ENCODE measurements at regions not wholly inside any gene's neighbourhood (a gene's known extent, or its start where the extent isn't known, plus 50 kb on each side); places are given as distances from the start of the nearest gene placed in this dataset.
A peak's percentile ranks its signal among the peaks of the same experiment; 100 is the strongest.

GRCh38 chr1:244301595-244302130 is 150.0 kb downstream of the ADSS2 start:
- no peaks in the 10 kb centered on the region for H3K36me3 ChIP-seq (ENCODE audit: control insufficient read depth in 2 of 3, insufficient read depth in 3 of 3, low read length in 3 of 3)
- FAIRE-seq = no peak
- no peaks in the 10 kb centered on the region for H3K9me3 ChIP-seq (ENCODE audit: control insufficient read depth in 2 of 3, insufficient read depth in 1 of 3, low read length in 3 of 3)
- H3K4me3 ChIP-seq (ENCODE audit: low read length in 3 of 3) = no peak overlapping the region
- intact Hi-C loops (cut with DNase I) = no loop called here
- peak overlapping the region; percentile 62 to 64 for H3K27ac ChIP-seq (ENCODE audit: low read depth in 2 of 2, low read length in 2 of 2)
- H3K9ac ChIP-seq (ENCODE audit: low read length in 3 of 3) = no peak overlapping the region
- H3K4me1 ChIP-seq (ENCODE audit: control insufficient read depth in 2 of 3, insufficient read depth in 2 of 3, low read depth in 1 of 3, low read length in 3 of 3) = peaks cover 0 to 18% (median 7%) of the 10 kb centered on the region in 3 donors
- H3K27me3 ChIP-seq (ENCODE audit: control insufficient read depth, insufficient read depth, low read length) = no peaks in the 10 kb centered on the region
- DNase-seq = peak in 1 of 5 donors; percentile 44
- TF ChIP-seq, protein P1, sequence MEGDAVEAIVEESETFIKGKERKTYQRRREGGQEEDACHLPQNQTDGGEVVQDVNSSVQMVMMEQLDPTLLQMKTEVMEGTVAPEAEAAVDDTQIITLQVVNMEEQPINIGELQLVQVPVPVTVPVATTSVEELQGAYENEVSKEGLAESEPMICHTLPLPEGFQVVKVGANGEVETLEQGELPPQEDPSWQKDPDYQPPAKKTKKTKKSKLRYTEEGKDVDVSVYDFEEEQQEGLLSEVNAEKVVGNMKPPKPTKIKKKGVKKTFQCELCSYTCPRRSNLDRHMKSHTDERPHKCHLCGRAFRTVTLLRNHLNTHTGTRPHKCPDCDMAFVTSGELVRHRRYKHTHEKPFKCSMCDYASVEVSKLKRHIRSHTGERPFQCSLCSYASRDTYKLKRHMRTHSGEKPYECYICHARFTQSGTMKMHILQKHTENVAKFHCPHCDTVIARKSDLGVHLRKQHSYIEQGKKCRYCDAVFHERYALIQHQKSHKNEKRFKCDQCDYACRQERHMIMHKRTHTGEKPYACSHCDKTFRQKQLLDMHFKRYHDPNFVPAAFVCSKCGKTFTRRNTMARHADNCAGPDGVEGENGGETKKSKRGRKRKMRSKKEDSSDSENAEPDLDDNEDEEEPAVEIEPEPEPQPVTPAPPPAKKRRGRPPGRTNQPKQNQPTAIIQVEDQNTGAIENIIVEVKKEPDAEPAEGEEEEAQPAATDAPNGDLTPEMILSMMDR (IDR thresholded peaks at IDR 0.05; ENCODE audit: borderline replicate concordance, extremely low read depth, insufficient read depth) = no peak

DNA sequence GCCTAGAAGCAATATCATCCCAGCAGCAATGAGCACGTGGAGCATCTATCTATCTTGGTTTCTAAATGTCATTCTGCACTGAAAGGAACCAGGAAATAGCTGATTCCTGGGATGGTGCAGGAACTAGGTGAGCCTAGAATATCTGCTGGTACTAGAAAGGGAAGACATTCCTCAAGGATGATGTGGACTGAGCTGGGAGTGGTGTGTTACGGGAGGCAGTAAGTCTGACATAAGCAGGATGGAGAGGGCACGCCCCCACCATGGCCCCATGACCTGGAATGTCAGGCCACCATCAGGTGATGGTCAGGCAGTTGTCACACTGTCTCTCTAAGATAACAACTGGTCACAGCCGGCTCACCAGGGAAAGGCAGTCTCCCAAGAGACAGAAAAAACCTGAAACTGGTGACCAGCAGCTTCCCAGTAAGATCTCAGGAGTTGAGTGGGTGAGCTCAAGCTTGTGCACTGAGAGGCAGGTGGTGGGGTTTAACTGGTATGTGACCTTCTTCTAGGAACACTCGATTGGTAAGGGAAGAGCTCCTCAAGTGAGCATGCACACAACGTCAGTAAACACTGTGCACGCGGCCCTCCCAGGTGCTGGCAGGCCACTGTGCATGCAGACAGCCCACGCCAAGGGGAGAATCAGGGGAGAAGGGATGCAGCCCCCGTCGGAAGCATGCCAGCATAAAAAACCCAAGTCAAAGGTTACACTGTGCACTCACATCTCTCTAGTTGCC is 148.7 kb downstream of the ADSS2 start:
- H3K4me3 ChIP-seq (ENCODE audit: low read length in 3 of 3) = no peak overlapping the region
- TF ChIP-seq, protein P1 (IDR thresholded peaks at IDR 0.05; ENCODE audit: borderline replicate concordance, extremely low read depth, insufficient read depth) = no peak
- intact Hi-C loops (cut with DNase I) = no loop called here
- H3K27me3 ChIP-seq (ENCODE audit: control insufficient read depth, insufficient read depth, low read length) = no peaks in the 10 kb centered on the region
- H3K27ac ChIP-seq (ENCODE audit: low read depth in 2 of 2, low read length in 2 of 2) = peak overlapping the region; percentile 1 to 79
- FAIRE-seq (no peak), DNase-seq (peak in 2 of 5 donors; percentile 30 to 87)
- H3K9ac ChIP-seq (ENCODE audit: low read length in 3 of 3) = no peak overlapping the region
- H3K4me1 ChIP-seq (ENCODE audit: control insufficient read depth in 2 of 3, insufficient read depth in 2 of 3, low read depth in 1 of 3, low read length in 3 of 3) = peaks cover 0 to 18% (median 7%) of the 10 kb centered on the region in 3 donors
- no peaks in the 10 kb centered on the region for H3K9me3 ChIP-seq (ENCODE audit: control insufficient read depth in 2 of 3, insufficient read depth in 1 of 3, low read length in 3 of 3)
- H3K36me3 ChIP-seq (ENCODE audit: control insufficient read depth in 2 of 3, insufficient read depth in 3 of 3, low read length in 3 of 3) = no peaks in the 10 kb centered on the region

DNA sequence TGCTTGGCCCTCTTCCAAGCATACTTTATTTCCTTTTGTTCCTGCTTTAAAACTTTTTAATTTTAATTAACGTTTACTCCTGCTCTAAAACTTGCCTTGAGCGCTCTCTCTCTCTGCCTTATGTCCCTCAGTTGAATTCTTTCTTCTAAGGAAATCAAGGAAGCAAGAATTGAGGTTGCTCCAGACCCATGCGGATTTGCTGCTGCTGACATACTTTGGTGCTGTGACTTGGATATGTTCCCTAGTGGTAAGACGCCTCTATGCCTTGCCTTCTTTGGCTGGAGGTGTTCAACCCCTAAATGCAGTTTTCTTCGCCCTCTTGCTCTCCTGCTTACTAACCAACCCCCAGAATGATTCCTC is 148.1 kb downstream of the ADSS2 start:
- no peak for FAIRE-seq
- Histone ChIP-seq H3K27ac (ENCODE audit: low read depth in 2 of 2, low read length in 2 of 2) (peak overlapping the region; percentile 55 to 75), H3K9ac (ENCODE audit: low read length in 3 of 3) (peak overlapping the region in 1 of 3 donors; percentile 43), H3K36me3 (ENCODE audit: control insufficient read depth in 2 of 3, insufficient read depth in 3 of 3, low read length in 3 of 3) (no peaks in the 10 kb centered on the region), H3K9me3 (ENCODE audit: control insufficient read depth in 2 of 3, insufficient read depth in 1 of 3, low read length in 3 of 3) (no peaks in the 10 kb centered on the region), H3K27me3 (ENCODE audit: control insufficient read depth, insufficient read depth, low read length) (no peaks in the 10 kb centered on the region), H3K4me1 (ENCODE audit: control insufficient read depth in 2 of 3, insufficient read depth in 2 of 3, low read depth in 1 of 3, low read length in 3 of 3) (peaks cover 0 to 18% (median 7%) of the 10 kb centered on the region in 3 donors), H3K4me3 (ENCODE audit: low read length in 3 of 3) (no peak overlapping the region)
- DNase-seq = no peak
- TF ChIP-seq, protein P1 (IDR thresholded peaks at IDR 0.05; ENCODE audit: borderline replicate concordance, extremely low read depth, insufficient read depth) = no peak
- intact Hi-C loops (cut with DNase I) = no loop called here

Data from kidney (tissue), 13 donors.